ENCODE measurements at regions not wholly inside any gene's neighbourhood (a gene's known extent, or its start where the extent isn't known, plus 50 kb on each side); places are given as distances from the start of the nearest gene placed in this dataset.

GRCh38 chr11:10930972-10931760 is 73.3 kb upstream of the ZBED5 start (continued):
- TF ChIP-seq GABPA (IDR thresholded peaks at IDR 0.05; ENCODE audit: borderline replicate concordance, insufficient read depth, low read length) (no peak), RNF2 (IDR thresholded peaks at IDR 0.05; ENCODE audit: borderline replicate concordance, low read depth, low read length, missing control alignments, poor library complexity, severe bottlenecking) (no peak), KDM1A (IDR thresholded peaks at IDR 0.05; ENCODE audit: borderline replicate concordance, low read length) (no peak; the same call in 1 of the 2 replicates), CBX8 (IDR thresholded peaks at IDR 0.05; ENCODE audit: borderline replicate concordance, low read depth, low read length) (no peak), RBBP5 (IDR thresholded peaks at IDR 0.05; ENCODE audit: borderline replicate concordance, low read depth, low read length) (peak; percentile 73), BCL11A (IDR thresholded peaks at IDR 0.05; ENCODE audit: low read depth in 2 of 2, low read length in 2 of 2) (no peak), SIRT6 (IDR thresholded peaks at IDR 0.05; ENCODE audit: low read length) (no peak)

Measured in H1 (cell line).